ENCODE measurements at regions not wholly inside any gene's neighbourhood (a gene's known extent, or its start where the extent isn't known, plus 50 kb on each side); places are given as distances from the start of the nearest gene placed in this dataset.

DNA sequence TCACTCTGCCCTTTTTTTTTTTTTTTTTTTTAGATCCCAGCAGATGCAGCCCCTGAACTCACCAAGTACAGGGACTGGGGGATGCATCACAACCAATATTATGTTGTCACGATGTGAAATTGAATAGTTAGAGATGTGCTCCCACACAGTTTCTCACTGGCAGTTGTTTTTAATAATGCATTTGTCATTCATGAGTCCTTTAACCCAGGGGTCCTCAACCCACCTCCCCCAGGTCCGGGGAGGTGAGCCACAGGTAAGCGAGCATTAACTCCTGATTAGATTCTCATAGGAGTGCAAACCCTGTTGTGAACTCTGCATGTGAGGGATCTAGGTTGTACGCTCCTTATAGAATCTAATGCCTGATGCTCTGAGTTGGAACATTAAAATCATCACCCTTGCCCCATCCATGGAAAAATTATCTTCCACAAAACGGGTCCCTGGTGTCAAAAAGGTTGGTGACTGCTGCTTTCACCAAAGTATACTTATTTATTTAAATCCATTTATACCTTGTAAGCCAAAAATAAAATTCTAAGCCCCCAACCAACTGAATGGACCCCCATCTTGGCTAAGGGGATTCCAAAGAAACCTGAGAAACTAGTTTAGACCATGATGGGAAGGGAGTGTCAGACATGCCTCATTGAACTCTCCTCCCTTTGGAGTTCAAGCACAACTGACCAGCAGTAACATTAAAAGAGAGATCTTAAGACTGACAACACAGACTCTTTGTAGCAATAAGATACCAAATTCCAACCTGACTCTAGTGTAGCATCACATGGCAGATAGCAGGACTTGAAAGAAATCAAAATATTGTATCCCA is 119.3 kb upstream of the ATP1A1 start:
- no peak overlapping the region for H2AK5ac ChIP-seq (ENCODE audit: insufficient read length, low read length)
- no peak overlapping the region for H2BK5ac ChIP-seq (ENCODE audit: insufficient read length, low read length)
- no peak overlapping the region for H3K27ac Mint-ChIP-seq
- H3K4me2 ChIP-seq (ENCODE audit: insufficient read depth, insufficient read length, low read length) = no peak overlapping the region
- no peak overlapping the region for H3K14ac ChIP-seq (ENCODE audit: insufficient read depth, low read length)
- no peaks in the 10 kb centered on the region for H3K36me3 Mint-ChIP-seq (ENCODE audit: insufficient read depth in 1 of 3, low read depth in 3 of 3)
- H4K8ac ChIP-seq (replicated peaks; ENCODE audit: insufficient read length, low read depth, low read length) = no peak overlapping the region
- H2AFZ ChIP-seq (ENCODE audit: low read length) = no peak overlapping the region
- H3K27me3 ChIP-seq (ENCODE audit: insufficient read depth, low read length) = no peaks in the 10 kb centered on the region
- no peak for DNase-seq
- no peak overlapping the region for H2BK12ac ChIP-seq (ENCODE audit: insufficient read length, low read depth, low read length)
- H3K23me2 ChIP-seq (ENCODE audit: insufficient read length, low read depth, low read length, poor library complexity, severe bottlenecking) = no peaks in the 10 kb centered on the region
- TF ChIP-seq, protein P1, sequence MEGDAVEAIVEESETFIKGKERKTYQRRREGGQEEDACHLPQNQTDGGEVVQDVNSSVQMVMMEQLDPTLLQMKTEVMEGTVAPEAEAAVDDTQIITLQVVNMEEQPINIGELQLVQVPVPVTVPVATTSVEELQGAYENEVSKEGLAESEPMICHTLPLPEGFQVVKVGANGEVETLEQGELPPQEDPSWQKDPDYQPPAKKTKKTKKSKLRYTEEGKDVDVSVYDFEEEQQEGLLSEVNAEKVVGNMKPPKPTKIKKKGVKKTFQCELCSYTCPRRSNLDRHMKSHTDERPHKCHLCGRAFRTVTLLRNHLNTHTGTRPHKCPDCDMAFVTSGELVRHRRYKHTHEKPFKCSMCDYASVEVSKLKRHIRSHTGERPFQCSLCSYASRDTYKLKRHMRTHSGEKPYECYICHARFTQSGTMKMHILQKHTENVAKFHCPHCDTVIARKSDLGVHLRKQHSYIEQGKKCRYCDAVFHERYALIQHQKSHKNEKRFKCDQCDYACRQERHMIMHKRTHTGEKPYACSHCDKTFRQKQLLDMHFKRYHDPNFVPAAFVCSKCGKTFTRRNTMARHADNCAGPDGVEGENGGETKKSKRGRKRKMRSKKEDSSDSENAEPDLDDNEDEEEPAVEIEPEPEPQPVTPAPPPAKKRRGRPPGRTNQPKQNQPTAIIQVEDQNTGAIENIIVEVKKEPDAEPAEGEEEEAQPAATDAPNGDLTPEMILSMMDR (conservative IDR thresholded peaks at IDR 0.05) = no peak
- H4K5ac ChIP-seq (ENCODE audit: insufficient read length, low read depth, low read length) = no peak overlapping the region
- no peaks in the 10 kb centered on the region for H3K79me2 ChIP-seq (ENCODE audit: insufficient read depth, low read length)
- no CpG with 5 or more reads among the region's 5 CpGs for WGBS (ENCODE audit: extremely low coverage, insufficient read length, low lambda C conversion rate)
- peaks cover 1% of the 10 kb centered on the region; the same call in 1 of the 2 replicates for H3K27me3 Mint-ChIP-seq (ENCODE audit: low read depth)
- H2BK120ac ChIP-seq (ENCODE audit: low read depth, low read length, poor library complexity, severe bottlenecking) = no peak overlapping the region
- no peak overlapping the region for H3K56ac ChIP-seq (ENCODE audit: insufficient read length, low read depth, low read length)
- no peak overlapping the region for H3K4ac ChIP-seq (ENCODE audit: low read depth, low read length)
- no peaks in the 10 kb centered on the region for H3K9me3 ChIP-seq (ENCODE audit: control insufficient read depth, low read depth, low read length)
- peaks cover 7 to 10% of the 10 kb centered on the region in 2 experiments for H3K4me1 Mint-ChIP-seq
- H2BK20ac ChIP-seq (ENCODE audit: low read depth, low read length, poor library complexity, severe bottlenecking) = no peak overlapping the region
- H3T11ph ChIP-seq (ENCODE audit: low read length) = no peak overlapping the region
- H3K23ac ChIP-seq (ENCODE audit: insufficient read length, low read depth, low read length) = no peak overlapping the region
- no peak overlapping the region for H3K18ac ChIP-seq (ENCODE audit: insufficient read length, low read depth, low read length)
- no peak overlapping the region for H3K27ac ChIP-seq (ENCODE audit: insufficient read length, low read depth, low read length)
- no peak overlapping the region for H3K9ac ChIP-seq (ENCODE audit: extremely low read depth, insufficient read length, low read length)
- no peaks in the 10 kb centered on the region for H4K20me1 ChIP-seq (ENCODE audit: control insufficient read depth, insufficient read depth, insufficient read length)
- no peak overlapping the region for H3K4me3 Mint-ChIP-seq
- no peaks in the 10 kb centered on the region for H3K79me1 ChIP-seq (ENCODE audit: insufficient read depth, low read depth, low read length, poor library complexity, severe bottlenecking)
- no peak overlapping the region for H4K91ac ChIP-seq (ENCODE audit: insufficient read length, low read depth, low read length)
- H3K4me1 ChIP-seq (ENCODE audit: insufficient read depth, low read length) = no peaks in the 10 kb centered on the region
- no peaks in the 10 kb centered on the region; a peak in 1 of 5 replicates for H3K9me3 Mint-ChIP-seq
- no peak overlapping the region for H2BK15ac ChIP-seq (ENCODE audit: low read depth, low read length)
